ENCODE measurements at regions not wholly inside any gene's neighbourhood (a gene's known extent, or its start where the extent isn't known, plus 50 kb on each side); places are given as distances from the start of the nearest gene placed in this dataset.
"Not testable (repeated sequence)": the region's sequence is repeated elsewhere in the genome, so short reads cannot be mapped to it uniquely, and the experiment has no call there.

DNA sequence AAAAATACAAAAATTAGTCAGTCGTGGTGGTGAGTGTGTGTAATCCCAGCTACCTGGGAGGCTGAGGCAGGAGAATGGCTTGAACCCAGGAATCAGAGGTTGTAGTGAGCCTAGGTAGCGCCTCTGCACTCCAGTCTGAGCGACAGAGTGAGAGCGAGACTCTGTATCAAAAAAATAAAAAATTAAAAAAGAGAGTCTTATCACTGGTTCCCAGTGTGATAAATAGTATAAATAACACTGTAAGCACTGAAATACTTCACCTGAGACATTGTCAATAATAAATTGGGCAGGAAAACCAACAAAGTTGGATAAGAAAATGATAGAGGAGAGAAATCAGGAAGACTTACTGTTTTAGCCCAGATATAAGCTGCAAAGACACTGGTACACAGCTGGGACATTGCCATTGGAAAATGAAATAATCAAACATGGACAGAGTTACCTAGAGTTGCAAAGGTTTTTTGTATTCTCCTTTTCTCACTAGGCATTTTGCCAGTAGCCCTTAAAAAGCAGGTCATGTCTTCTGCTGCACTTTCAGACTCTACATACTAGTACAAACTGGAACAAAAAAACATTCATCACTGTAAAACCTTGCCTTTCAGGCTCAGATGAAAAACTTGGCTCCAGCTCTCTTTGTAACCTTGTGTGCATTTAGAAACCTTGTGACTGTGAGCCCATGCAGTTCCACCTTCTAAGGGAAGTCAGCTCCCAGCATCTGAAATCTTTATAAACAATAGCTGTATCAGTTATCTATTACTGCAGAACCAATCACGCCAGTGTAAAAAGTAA is 55.0 kb upstream of the PPP1R2C start:
- no peak for DNase-seq

DNA sequence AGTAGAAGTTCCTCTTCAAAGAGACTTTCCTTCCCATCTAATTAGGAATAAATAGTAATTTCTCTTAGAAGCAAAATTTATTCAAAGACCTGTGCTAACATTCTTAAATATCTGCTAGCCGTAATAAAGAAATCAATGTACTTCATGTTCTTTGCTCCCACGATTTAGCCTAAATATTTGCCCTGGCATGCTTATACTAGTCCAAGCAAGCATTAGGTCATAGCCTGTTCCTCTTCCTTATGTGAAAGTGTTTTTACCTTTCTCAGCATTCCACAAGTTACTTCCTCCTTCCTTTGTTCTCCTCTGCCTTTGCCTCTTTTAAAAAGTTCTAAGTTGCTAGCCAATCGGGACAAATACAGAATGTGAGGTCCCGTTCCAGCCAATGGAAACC is 55.6 kb upstream of the PPP1R2C start:
- DNase-seq, result not testable (repeated sequence)

DNA sequence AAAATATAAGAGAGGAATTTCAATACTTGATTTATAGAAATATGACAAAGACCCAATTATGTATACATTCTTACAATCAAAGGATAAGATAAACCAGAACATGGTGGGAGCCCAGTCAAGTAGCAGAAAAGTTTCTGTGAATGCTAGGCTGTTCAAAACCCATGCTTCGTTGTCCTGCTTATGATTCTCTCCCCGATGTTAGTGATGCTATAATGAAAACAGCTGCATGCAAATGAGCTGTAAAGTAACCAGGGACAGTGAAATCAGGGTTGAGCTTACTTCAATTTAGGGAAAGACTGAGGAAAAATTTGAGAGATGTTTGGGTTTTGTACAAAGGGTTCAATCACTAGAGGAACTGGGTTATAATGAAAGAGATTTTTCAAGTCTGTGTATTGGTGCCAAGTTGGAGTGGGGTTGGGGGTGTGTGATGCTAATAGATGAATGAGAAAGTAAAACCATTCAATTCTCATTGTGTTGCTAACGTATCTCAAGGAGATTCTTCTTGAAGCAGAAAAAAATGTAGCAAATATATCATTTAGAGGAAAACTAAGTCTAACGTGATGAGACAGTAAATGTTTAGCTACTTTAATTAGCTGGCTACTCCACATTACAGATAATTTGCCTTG is 59.3 kb upstream of the PPP1R2C start:
- DNase-seq, result no peak

DNA sequence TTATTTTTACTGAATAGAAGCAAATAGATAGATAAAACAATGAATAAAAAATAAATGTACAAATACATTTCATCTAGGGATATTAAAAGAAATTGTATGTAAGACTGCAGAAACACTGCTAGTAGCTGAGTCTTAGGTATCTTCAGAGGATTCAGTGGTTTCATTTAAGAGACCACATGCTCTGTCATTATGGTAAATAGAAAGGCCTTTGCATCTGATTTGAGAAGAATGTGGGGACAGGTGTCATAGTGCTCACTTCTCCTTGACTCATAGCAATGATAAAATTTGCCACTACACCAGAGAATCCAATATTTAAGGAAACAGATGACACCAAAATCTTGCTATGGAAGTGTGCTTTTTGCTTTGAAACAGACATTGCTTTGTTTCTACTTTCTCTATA is 59.8 kb upstream of the PPP1R2C start:
- no peak for DNase-seq

DNA sequence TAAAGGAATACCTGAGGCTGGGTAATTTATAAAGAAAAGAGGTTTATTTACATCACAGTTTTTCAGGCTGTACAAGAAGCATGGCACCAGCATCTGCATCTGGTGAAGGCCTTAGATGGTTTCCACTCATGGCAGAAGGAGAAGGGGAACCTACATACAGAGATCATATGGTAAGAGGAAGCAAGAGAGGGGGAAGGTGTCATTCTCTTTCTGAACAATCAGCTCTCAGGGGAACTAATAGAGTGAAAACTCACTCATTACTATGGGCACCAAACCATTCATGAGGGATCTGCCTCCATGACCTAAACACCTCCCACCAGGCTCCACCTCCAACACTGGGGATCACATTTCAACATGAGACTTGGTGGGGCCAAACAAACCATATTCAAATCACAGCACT is 61.7 kb upstream of the PPP1R2C start:
- DNase-seq, result no peak

DNA sequence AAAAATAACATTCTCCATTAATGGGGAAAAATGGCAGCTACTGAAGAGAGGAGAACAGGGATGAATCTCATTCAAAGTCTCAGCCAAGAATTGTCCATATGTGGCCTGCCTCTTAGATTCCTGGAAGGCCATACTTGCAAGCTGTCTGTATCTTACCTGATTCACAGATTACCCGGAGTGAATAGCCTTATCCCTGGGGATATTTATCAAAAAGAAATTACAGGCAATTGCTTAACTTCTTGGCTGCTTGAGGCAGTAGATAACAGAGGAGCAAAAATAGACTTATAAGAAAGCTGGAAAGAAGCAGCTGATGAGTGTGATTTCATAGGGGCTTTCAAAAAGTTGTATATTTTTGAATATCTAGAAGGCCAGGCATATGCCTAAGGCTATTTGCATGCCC is 68.8 kb upstream of the PPP1R2C start:
- DNase-seq, result no peak

DNA sequence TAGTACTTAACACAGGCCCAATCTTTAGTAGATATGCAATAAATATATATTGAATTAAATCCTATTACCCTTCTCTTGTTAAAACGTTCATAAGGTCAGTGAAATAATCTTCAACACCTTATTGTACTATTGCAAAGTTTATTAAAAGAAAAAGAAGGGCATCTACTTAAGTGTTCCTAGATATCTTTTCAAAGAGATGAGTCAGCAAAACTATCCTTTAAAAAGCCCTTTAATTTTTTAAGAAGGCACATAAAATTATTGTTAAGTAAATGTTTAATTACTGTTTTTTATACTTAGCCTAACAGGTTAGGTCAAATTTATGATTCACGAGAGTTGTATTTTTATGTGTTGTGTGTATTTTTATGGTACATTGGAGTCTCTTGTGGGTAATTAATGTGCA is 77.3 kb upstream of the PPP1R2C start:
- DNase-seq, result no peak

DNA sequence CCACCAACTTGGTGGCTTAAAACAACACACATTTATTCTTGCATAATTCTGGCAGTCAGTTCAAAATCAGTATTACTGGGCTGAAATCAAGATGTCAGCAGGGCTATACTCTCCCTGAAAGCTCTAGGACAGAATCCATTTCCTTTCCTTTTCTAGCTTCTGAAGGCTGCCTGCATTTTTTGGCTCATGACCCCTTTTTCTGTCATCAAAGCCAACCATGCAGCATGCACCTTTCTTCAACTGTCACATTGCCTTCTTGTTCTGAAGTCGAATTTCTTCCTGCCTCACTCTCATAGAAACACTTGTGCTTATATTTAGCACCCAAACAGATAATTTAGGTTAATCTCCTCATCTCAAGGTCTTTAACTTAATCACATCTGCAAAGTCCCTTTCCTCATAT is 79.8 kb upstream of the PPP1R2C start:
- DNase-seq, result no peak

DNA sequence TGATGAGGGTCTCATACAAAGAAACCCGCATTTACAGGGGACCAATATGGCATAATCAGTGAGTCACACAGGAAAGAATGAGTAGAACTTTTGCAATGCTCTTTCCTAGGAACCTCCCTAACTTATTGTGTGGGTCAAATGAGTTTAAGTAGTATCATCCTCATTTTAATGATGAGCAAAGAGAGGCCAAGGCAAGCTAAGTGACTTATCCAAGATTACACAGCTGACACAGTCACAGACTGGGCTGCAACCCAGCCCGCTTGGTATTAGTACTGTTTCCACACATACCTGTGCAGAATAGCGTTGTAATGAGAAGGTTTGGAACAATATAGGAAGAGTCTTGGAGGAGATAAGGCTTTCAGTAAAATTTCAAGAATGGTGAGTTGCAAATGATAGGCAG is 91.0 kb upstream of the PPP1R2C start:
- no peak for DNase-seq

DNA sequence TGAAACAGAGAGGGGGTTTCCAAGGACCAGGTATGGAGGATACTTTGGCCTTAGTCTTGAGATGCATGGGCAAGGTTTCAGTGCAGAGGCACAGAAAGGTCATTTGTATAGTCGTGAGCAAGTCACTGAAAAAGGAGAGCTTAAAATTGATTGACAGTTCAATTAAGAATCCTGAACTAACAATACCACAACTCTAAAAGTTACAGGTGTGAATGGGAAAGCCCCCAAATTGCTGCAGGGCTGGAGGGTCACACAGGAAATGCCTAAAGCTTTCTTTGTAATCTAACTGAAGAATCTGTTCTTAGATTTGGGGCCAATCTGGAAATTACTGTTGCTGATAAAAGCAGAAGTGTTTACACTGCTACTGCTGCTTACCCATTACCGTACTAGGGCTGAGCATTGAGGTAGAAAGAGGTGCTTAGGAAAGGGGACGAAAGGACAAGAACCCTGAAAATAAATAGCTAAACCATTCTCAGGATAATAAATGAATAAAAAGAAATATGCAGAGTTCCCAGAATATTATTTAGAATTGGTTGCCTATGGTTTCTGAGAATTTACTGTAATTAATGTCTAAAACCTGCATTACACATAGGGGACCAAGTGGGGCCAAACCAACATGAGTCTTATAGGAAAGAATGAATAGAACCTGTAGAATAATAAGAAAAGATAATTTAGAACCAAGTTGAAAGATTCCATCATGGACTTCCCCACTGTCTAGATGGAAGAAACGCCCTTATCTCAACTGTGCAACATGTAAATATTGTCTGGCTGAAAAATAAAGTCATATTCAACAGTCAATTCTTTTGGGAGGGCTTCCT is 91.9 kb upstream of the PPP1R2C start:
- no peak for DNase-seq

DNA sequence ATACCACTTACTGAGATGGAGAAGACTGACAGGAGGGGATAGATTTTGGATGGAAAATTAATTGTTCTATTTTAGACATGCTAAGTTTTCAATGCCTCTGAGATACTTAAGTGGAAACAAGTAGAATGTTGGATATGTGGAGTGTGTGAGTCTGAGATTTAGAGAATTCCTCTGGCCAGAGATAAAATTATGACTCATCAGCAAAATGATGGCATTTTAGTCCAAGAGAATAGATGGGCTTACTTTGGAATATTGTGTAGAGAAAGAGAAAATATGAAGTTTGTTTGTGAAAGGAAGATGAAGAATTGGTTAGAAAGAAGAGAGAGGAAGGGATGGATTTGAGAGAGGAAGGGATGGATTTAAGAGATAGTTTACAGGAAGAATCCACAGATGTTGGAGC is 108.6 kb upstream of the PPP1R2C start:
- DNase-seq, result no peak

DNA sequence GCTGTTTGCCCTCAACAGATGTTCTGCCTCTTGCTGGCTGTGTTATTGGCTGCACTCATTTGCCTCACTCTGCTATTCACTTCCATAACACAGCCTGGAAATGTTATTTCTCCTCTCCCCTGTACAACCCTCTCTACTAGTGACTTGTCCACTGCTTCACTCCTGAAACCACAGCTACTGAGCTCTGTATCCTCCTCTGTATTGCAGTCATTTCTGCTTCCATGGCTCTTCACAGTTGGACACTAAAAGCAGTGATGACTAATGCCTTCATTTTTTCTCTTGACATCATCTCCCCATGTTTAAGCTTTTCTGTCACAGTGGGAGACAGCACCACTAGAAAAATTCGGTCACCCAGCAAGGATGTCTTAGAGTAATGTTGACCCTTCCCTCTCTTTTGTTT is 123.0 kb upstream of the PPP1R2C start:
- DNase-seq, result no peak

DNA sequence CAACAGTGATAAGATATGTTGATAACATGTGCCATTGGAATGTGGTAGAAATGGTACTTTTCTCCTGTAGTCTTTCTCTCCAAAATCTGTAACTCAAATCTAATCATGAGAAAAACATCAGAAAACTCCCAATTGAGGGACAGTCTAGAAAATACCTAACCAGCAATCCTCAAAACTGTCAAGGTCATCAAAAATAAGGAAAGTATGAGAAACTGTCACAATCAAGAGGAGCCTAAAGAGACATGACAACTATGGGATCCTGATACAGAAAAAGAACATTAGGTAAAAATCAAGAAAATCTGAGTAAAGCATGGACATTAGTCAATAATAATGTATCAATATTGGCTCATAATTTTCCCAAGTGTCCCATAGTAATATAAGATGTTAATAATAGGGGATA is 124.5 kb upstream of the PPP1R2C start:
- DNase-seq, result no peak

DNA sequence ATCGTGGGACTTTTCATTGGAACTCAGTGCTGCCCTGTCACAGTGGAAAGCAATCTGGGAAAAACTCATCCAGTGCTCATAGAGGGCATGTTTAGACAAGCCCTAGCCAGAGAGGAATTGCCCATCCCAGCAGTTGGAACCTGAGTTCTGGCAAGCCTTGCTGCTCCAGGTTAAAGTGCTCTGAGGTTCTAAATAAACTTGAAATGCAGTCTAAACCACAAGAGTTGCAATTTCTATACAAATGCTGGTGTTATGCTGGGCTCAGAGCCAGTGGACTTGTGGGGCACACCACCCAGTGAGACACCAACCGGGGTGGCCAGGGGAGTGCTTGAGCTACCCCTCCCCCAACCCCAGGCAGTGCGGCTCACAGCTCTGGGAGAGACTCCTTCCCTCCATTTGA is 142.8 kb upstream of the PPP1R2C start:
- no peak for DNase-seq

DNA sequence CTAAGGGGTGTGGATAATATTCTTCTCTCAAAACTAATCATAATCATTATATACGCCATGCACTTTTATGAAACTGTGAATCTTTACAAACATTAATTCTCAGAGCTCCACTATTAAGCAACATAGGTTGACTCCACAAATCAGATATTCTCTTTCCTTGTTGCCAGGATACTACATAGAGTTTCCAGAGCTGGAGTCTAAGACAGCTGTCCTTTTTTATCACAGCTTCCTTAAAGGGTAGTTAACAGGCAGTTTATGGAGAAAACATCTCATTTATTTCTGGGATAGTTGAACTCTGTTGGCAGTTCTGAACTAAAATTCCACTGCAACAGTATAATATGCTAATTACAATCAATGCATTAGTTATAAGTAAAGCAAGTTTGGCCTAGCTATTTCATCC is 152.1 kb upstream of the PPP1R2C start:
- no peak for DNase-seq

DNA sequence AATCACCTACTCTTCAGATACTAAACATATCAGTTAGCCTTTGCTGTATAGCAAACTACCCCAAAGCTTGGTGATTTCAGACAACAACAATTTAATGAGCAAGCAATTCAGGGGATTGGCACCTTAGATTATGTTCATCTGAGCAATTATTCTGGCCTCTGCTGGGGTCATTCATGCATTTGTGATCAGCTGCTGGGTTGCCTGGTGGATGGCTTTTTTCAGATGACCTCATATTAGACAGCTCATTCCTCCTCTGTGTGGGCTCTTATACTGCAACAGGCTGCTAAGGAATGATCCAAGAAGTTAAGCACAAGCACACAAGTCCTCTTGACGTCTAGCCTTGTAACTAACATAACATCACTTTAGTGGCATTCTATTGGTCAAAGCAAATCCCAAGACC is 153.0 kb upstream of the PPP1R2C start:
- DNase-seq, result no peak

DNA sequence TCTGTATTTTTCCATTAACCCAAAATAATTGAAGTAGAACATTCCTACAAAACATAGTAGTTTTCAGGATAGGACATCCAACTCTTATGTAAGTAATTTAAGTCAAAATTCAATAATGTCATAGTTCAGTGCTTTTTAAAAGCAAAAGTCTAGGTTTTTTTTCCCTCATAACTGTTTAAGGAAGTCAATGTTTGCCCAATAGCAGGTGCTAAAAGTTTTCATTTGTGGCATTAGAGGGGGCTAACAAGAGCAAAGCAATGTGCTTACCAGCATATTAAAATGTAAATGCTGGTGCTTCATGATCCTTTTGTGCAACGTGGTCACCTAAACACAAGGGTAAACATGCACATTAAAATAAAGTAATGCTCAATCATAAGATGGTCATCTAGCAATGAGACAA is 155.2 kb upstream of the PPP1R2C start:
- no peak for DNase-seq

DNA sequence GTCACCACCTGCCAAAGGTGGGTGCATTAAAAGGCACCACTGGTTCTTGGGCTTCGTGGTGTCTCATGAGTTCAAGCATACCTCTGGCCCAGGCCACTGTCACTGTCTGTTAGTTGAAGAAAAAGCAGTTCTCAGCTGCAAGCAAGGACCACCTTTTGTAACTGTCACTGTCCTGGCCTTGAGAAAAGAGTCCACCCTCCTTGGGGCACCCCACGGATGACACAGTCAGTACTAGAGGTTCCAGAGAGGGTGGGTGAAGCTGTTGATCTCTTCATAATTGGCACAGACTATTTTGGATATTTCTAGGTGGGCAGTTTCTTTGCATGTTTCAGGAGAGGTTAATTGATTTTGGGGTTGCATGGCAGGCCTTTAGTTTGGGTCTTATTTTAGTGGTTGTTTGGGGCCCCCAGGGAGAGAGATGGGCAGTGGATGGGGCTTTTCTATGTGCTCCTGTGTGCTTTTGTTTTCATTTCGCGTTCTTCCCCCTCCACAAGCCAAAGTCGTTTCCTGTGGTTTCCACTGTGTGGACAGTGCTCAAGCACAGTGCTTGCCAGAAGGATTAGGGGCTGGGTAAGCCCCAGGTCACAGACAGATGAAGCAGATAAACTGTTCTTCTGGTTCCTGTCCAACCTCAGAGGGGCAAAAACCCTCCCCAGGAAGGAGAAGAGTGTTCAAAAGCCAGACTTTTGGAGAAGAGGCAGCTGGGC is 156.2 kb upstream of the PPP1R2C start:
- DNase-seq, result peak in 2 of 4 experiments; percentile 2 to 15

DNA sequence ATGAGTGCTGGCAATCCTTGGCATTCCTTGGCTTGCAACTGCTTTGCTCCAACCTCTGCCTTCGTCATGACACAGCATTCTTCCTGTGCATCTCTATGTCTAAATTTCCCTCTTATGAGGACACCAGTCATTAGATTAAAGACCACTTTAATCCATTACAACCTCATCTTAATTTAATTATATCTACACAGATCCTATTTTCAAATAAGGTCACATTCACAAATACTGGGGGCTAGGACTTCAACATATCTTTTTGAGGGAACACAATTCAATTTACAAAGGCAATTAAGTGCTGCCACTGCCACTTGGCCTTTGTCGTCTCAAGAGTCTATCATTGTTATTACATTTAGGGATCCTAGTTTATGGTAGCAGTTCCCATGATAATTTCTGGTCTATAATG is 163.7 kb upstream of the PPP1R2C start:
- DNase-seq, result no peak

DNA sequence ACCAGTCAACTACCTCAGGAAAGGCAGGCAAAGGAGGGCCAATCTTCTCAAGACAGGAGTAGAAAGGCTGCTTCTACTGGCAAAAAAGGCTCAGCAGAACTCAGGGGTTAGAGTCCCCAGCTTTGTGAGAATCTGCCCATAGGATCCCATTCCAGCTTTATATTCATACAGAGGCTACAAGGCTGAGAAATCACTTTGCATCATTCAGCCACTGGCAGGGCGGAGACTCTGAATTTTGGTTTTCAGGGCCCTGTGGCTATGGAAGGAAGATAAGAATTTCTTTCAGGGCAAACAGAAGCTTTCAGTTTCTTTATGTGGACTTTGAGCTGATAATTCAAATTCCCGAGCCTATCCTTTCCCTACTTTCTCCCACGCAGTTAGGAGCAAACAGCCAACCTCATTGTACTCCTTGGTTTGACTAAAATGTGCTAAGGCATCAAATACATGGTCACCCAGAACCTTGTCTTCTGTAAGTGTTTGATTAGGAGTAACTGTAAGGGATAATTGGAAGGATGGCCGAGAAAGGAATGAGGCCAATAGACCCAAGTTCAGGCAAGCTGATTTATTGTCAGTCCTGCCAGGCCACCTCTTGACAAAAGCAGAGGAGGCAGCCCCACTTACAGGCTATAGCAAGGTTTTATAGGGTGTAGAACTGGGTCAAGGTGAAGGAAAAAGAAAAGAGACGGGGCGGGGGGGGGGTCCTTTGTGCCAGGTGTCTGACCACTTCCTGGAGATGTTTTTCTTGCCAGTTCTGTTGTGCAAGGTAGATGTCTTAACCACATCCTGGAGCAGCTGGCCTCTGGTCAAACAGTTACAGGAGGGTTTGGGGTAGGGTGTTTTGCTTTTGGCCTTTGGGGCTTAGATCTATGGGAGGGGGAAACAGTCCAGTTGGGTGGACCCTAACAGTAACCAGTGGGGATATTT is 165.3 kb upstream of the PPP1R2C start:
- no peak for DNase-seq

DNA sequence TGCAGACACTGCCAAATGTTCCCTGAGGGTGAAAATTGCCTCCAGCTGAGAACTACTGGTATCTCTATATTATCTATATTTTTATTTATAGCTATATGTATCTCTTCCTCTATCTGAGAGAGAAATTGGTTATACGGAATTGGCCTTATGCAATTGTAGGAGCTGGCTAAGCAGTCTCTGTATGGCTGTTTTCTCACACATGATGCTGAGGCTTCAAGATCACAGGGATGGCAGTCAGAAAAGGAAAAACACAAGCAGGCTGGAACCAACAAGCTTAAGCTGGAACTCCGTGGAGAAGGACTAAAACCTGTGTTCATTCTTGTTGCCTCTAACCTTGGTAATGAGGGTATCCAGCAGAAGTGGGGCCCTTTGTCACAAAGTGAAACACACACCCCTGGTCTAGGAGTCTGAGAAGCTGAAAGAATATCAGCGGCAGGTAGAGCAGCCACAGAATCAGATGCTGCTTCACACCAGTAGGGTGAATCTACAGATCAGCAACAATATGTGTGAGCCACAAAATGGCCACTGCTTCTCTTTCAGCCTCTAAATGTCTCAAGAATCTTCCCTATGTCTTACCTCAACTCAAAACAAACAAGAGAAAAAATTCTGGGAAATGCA is 166.5 kb upstream of the PPP1R2C start:
- DNase-seq, result peak in 2 of 4 experiments; percentile 1 to 13

Data from suppressor macrophage (primary cell).